Hindlimb muscle (tissue), 1 donor: ENCODE measurements at regions not wholly inside any gene's neighbourhood (a gene's known extent, or its start where the extent isn't known, plus 50 kb on each side); places are given as distances from the start of the nearest gene placed in this dataset.
"Not testable (repeated sequence)": the region's sequence is repeated elsewhere in the genome, so short reads cannot be mapped to it uniquely, and the experiment has no call there.

Experiments
- DNase-seq: peaks from one replicate; pipeline ENCODE4 v3.0.0-alpha.2; 2013

GRCh38 chrX:68994891-68995255 is 166.1 kb downstream of the EFNB1 start:
- no peak for DNase-seq

- no peak for DNase-seq
Observed at GRCh38 chrX:68994135-68994890, 165.5 kb downstream of the EFNB1 start.

- no peak for DNase-seq
Observed at GRCh38 chrX:68992821-68993397, 164.1 kb downstream of the EFNB1 start.

GRCh38 chrX:68991691-68992345 is 163.0 kb downstream of the EFNB1 start:
- no peak for DNase-seq

GRCh38 chrX:68990948-68991347 is 162.1 kb downstream of the EFNB1 start:
- no peak for DNase-seq

GRCh38 chrX:68989865-68990606 is 161.2 kb downstream of the EFNB1 start:
- DNase-seq = no peak

- DNase-seq = no peak
Observed at GRCh38 chrX:68989456-68989855, 160.6 kb downstream of the EFNB1 start.

GRCh38 chrX:68988865-68989264 is 160.0 kb downstream of the EFNB1 start:
- DNase-seq = no peak

- no peak for DNase-seq
Observed at GRCh38 chrX:68985135-68985755, 156.4 kb downstream of the EFNB1 start.

GRCh38 chrX:68983004-68983857 is 154.4 kb downstream of the EFNB1 start:
- no peak for DNase-seq

GRCh38 chrX:68982476-68982875 is 153.7 kb downstream of the EFNB1 start:
- DNase-seq = no peak

- no peak for DNase-seq
Observed at GRCh38 chrX:68980906-68981616, 152.2 kb downstream of the EFNB1 start.

GRCh38 chrX:68978655-68979054 is 149.8 kb downstream of the EFNB1 start:
- DNase-seq = no peak

GRCh38 chrX:68978255-68978654 is 149.4 kb downstream of the EFNB1 start:
- DNase-seq = no peak

- no peak for DNase-seq
Observed at GRCh38 chrX:68953331-68953730, 124.5 kb downstream of the EFNB1 start.

GRCh38 chrX:68951942-68952619 is 123.3 kb downstream of the EFNB1 start:
- DNase-seq = not testable (repeated sequence)

GRCh38 chrX:68950937-68951336 is 122.1 kb downstream of the EFNB1 start:
- no peak for DNase-seq

- DNase-seq = no peak
Observed at GRCh38 chrX:68947882-68948605, 119.2 kb downstream of the EFNB1 start.

- DNase-seq = no peak
Observed at GRCh38 chrX:68945603-68946228, 116.9 kb downstream of the EFNB1 start.
